Smooth muscle cell (in vitro differentiated cells): ENCODE measurements at regions not wholly inside any gene's neighbourhood (a gene's known extent, or its start where the extent isn't known, plus 50 kb on each side); places are given as distances from the start of the nearest gene placed in this dataset.

ENCODE experiments used
- DNase-seq: peaks from one replicate; lab custom pipeline; 2025; ENCODE audit not compliant: unreplicated experiment; lab: John Stamatoyannopoulos, UW
- H2AFZ ChIP-seq: fragments of 200-600 bp; sonication (generic); 2 replicates; pipeline ENCODE4 v1.6.0; 2016; ENCODE audit warnings: antibody characterized with exemption, low read depth, mild to moderate bottlenecking
- H3F3A ChIP-seq: fragments of 200-600 bp; sonication (generic); 2 replicates; pipeline ENCODE4 v1.6.0; 2017; ENCODE audit warnings: antibody characterized with exemption, low read depth
- H3K27ac ChIP-seq: fragments of 200-600 bp; sonication (generic); 2 replicates; pipeline ENCODE4 v1.5.1; 2016; ENCODE audit warnings: low read depth, mild to moderate bottlenecking
- H3K27me3 ChIP-seq: fragments of 200-600 bp; sonication (generic); 2 replicates; pipeline ENCODE4 v1.6.1; 2016; ENCODE audit warnings: low read depth, mild to moderate bottlenecking
- H3K36me3 ChIP-seq: fragments of 200-600 bp; sonication (generic); 2 replicates; pipeline ENCODE4 v1.5.1; 2016; ENCODE audit warnings: low read depth
- H3K4me1 ChIP-seq: fragments of 200-600 bp; sonication (generic); 2 replicates; pipeline ENCODE4 v1.5.1; 2016; ENCODE audit warnings: low read depth
- H3K4me2 ChIP-seq: fragments of 200-600 bp; sonication (generic); 2 replicates; pipeline ENCODE4 v1.6.0; 2016; ENCODE audit warnings: mild to moderate bottlenecking
- H3K4me3 ChIP-seq: fragments of 200-600 bp; sonication (generic); 2 replicates; pipeline ENCODE4 v1.5.1; 2016; ENCODE audit warnings: mild to moderate bottlenecking
- H3K79me2 ChIP-seq: fragments of 200-600 bp; sonication (generic); 2 replicates; pipeline ENCODE4 v1.6.0; 2016; ENCODE audit warnings: low read depth, mild to moderate bottlenecking
- H3K9ac ChIP-seq: fragments of 200-600 bp; sonication (generic); 2 replicates; pipeline ENCODE4 v1.6.0; 2016; ENCODE audit warnings: low read depth
- H3K9me3 ChIP-seq: fragments of 200-600 bp; sonication (generic); replicated peaks from 2 replicates; pipeline ENCODE4 v1.5.1; 2016; ENCODE audit warnings: low read depth
- H4K20me1 ChIP-seq: fragments of 200-600 bp; sonication (generic); 2 replicates; pipeline ENCODE4 v1.6.0; 2016; ENCODE audit warnings: low read depth
- CTCF ChIP-seq: fragments of 200-600 bp; sonication (generic); IDR thresholded peaks from 2 replicates; pipeline ENCODE4 v1.5.1; 2017; ENCODE audit warnings: borderline replicate concordance, mild to moderate bottlenecking, antibody characterized with exemption; ENCODE audit not compliant: insufficient read depth, poor library complexity, severe bottlenecking
- WGBS: methylation state at CpG from one replicate; pipeline ENCODE4 v1.1.7; 2016; ENCODE audit warnings: low lambda C conversion rate; 5-methylcytosine and 5-hydroxymethylcytosine counted together

- TF ChIP-seq CTCF, result no peak
- no peaks in the 10 kb centered on the region for H3F3A ChIP-seq
- H3K27ac ChIP-seq, result no peak overlapping the region
- H2AFZ ChIP-seq, result no peak overlapping the region
- no peaks in the 10 kb centered on the region for H3K4me1 ChIP-seq
- H4K20me1 ChIP-seq, result no peaks in the 10 kb centered on the region
- H3K9ac ChIP-seq, result no peak overlapping the region
- H3K79me2 ChIP-seq, result no peaks in the 10 kb centered on the region
- no peak overlapping the region for H3K4me3 ChIP-seq
- no peaks in the 10 kb centered on the region for H3K27me3 ChIP-seq
- H3K4me2 ChIP-seq, result no peak overlapping the region
- H3K9me3 ChIP-seq, result no peaks in the 10 kb centered on the region
- 97% methylated on average over 1 of the region's 1 CpG for WGBS
- DNase-seq, result no peak
- no peaks in the 10 kb centered on the region for H3K36me3 ChIP-seq
Measured at GRCh38 chr12:62075870-62076269, 184.3 kb upstream of the USP15 start.

- 61% methylated on average over 6 of the region's 6 CpGs for WGBS
- Histone ChIP-seq H3F3A (no peaks in the 10 kb centered on the region), H3K4me3 (no peak overlapping the region), H3K4me1 (no peaks in the 10 kb centered on the region), H3K4me2 (no peak overlapping the region), H3K27me3 (no peaks in the 10 kb centered on the region), H3K79me2 (no peaks in the 10 kb centered on the region), H3K27ac (no peak overlapping the region), H3K9ac (no peak overlapping the region), H3K9me3 (no peaks in the 10 kb centered on the region), H3K36me3 (no peaks in the 10 kb centered on the region), H2AFZ (no peak overlapping the region), H4K20me1 (no peaks in the 10 kb centered on the region)
- no peak for DNase-seq
- TF ChIP-seq CTCF, result no peak
Measured at GRCh38 chr12:62078020-62078419, 182.2 kb upstream of the USP15 start.

GRCh38 chr12:62082448-62082847, 177.8 kb upstream of the USP15 start:
- Histone ChIP-seq H3K27me3 (no peaks in the 10 kb centered on the region), H3K9ac (no peak overlapping the region), H2AFZ (no peak overlapping the region), H4K20me1 (no peaks in the 10 kb centered on the region), H3K4me1 (no peaks in the 10 kb centered on the region), H3K9me3 (no peaks in the 10 kb centered on the region), H3K4me3 (no peak overlapping the region), H3K27ac (no peak overlapping the region), H3K36me3 (no peaks in the 10 kb centered on the region), H3K4me2 (no peak overlapping the region), H3F3A (no peaks in the 10 kb centered on the region), H3K79me2 (no peaks in the 10 kb centered on the region)
- DNase-seq, result no peak
- 89% methylated on average over 1 of the region's 1 CpG for WGBS
- TF ChIP-seq CTCF, result no peak

- no peak for TF ChIP-seq CTCF
- Histone ChIP-seq H3K36me3 (no peaks in the 10 kb centered on the region), H3K4me3 (no peak overlapping the region), H3K27me3 (no peaks in the 10 kb centered on the region), H3K9me3 (no peaks in the 10 kb centered on the region), H3K4me1 (no peaks in the 10 kb centered on the region), H4K20me1 (no peaks in the 10 kb centered on the region), H3K79me2 (no peaks in the 10 kb centered on the region), H2AFZ (no peak overlapping the region), H3K27ac (no peak overlapping the region), H3F3A (no peaks in the 10 kb centered on the region), H3K4me2 (no peak overlapping the region), H3K9ac (no peak overlapping the region)
- WGBS, result 85% methylated on average over 3 of the region's 3 CpGs
- DNase-seq, result no peak
Measured at GRCh38 chr12:62098132-62098531, 162.1 kb upstream of the USP15 start.
